GM18507 (cell line): ENCODE measurements at regions not wholly inside any gene's neighbourhood (a gene's known extent, or its start where the extent isn't known, plus 50 kb on each side); places are given as distances from the start of the nearest gene placed in this dataset.
"Not testable (repeated sequence)": the region's sequence is repeated elsewhere in the genome, so short reads cannot be mapped to it uniquely, and the experiment has no call there.

Experiments used
- DNase-seq: peaks from one replicate; pipeline ENCODE4 v3.0.0; 2011; ENCODE audit warnings: low read depth; ENCODE audit not compliant: insufficient read length; ENCODE audit errors: extremely low spot score
- FAIRE-seq: peaks from 2 replicates; lab custom pipeline; 2011; peaks lifted over from hg19 to GRCh38; lab: Jason Lieb, UNC

DNA sequence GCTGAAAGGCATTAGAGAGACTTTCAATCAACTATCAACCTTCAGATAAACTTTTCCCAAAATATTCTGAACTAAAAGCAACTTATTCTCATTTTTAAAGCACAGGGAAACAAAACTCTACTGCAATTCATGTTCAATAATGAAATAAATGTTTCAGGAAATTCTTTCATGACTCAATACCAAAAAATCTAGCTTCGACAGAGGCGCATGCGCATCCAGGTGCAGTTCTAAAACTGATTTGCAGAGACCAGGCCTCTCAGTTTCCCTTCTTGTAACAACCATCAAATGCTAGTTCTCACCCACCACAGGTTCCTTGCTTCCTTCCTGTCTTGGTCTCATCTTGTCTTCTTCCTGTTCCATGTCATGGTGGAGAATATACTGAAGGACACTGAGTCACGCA lies 55.3 kb upstream of the NRBF2 start:
- DNase-seq: no peak
- no peak for FAIRE-seq

DNA sequence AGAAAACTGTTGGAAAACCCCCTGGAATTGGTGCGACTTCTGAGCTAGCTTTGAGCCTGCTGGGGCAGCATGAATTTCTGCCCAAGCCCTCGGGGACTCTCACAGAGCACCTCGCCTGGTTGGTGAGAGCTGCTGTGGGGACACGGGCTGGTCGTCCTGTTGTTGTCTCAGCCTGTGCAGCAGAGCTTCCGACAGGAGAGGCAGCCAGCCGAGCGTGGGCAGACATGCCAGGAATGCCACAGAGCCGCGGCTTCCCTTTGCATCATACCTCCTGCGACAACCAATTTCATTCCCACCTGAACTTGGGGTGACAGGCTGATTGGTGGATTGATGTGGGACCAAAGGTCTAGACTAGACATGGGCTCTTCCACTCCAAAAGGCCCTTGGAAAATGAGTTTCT lies 60.2 kb upstream of the NRBF2 start:
- no peak for DNase-seq
- no peak for FAIRE-seq

DNA sequence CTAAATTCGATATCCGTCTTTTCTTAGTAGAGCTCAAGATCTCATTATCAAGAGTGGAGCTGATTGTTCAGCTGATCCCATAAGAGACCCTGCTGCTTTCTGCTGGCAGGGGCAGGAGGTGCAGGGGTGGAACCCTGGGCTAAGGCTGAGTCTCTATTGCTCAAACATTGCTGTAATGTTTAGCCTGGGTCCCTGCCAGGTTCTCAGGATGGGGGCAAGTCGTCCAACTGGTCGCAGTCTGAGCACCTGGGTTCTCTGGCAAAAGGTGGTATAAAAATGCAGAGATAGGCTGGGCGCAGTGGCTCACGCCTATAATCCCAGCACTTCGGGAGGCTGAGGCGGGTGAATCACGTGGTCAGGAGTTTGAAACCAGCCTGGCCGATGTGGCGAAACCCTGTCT lies 62.0 kb upstream of the NRBF2 start:
- FAIRE-seq (no peak), DNase-seq (no peak)

DNA sequence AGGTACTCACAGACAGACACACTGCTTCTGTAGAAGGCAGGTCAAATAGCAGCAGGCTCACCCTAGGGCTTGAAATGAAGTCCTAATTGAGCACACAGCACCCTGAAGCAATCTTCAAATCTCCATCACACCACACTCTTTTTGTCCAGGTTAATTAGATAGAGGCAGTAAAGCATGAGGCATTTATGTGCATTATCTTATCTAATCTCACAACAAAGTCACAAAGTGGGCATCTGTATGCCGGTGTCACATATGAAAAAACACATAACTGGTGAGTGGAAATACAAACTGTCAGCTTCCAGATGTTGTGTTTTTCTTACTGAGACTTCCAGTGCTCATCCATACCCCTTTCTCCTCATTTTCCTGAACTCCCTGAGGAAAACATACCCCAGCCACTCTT lies 63.8 kb upstream of the NRBF2 start:
- FAIRE-seq (no peak), DNase-seq (no peak)

DNA sequence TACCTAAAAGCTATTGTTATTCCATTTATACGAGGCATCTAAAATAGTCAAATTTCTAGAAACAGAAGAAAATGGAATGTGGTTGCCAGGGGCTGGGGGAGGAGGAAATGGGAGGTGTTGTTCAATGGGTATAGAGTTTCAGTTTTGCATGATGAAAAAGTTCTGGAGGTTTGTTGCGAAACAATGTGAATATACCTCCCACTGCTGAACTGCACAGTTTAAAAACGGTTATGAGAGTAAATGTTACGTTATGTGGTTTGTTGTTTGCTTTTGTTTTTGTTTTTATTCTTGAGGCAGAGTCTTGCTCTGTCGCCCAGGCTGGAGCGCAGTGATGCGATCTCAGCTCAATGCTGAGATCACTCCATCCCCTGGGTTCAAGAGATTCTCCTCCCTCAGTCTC lies 64.9 kb upstream of the NRBF2 start:
- no peak for DNase-seq
- FAIRE-seq: peak; percentile 63

DNA sequence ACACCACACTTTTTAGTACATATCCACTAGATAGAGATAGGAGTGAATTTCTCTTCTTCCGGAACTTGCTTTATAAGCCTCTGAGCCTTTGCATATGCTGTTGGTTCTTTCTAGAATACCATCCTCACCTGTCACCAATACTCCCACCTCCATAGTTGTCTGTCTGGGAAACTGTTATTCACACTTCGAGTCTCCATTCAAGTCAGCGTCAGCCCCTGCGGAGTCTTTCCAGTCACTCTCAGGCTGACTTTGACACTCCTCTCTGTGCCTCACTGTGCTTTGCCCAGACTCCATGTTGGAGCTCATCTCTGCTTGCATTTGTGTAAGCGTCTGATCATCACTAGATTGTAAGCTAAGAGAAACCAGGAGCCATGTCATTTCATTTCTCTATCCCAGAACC lies 66.5 kb upstream of the NRBF2 start:
- DNase-seq (no peak), FAIRE-seq (no peak)

DNA sequence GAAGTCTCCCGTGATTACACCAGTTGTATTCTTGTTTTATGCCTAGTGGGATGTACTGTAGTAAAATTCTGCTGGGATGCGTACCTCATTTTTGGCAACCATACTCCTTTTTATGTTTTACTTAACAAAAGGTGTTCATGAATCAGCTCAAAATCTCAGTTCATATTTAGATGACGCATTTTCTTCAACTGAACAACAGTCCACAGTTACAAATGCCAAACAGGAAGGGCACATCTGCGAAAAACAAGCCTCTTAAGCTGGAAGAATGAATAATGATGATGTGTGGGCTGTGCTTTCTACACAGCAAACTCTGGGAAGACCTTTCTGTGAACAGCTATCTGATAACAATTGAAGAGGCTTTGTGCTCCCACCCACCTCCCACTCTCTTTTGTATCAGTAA lies 68.4 kb upstream of the NRBF2 start:
- FAIRE-seq (no peak), DNase-seq (no peak)

DNA sequence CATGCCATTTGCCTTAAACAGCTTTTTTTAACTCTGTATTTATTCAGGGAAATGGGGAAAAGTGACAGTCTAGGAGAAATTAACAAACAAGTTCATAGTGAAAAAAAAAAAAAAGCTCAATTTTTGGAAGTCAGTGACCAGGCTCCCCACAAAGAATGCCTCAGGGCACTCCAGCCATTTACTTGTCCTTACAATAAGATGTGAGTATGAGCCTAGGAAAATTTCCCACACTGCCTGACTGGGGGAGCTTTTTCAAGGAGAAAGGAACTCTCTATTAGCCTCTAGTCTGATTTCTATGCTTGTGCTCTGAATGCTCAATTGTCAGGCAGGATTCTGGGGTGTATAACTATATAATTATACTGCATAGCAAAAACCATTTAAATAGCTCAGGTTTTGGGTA lies 74.9 kb upstream of the NRBF2 start:
- DNase-seq (no peak), FAIRE-seq (no peak)

DNA sequence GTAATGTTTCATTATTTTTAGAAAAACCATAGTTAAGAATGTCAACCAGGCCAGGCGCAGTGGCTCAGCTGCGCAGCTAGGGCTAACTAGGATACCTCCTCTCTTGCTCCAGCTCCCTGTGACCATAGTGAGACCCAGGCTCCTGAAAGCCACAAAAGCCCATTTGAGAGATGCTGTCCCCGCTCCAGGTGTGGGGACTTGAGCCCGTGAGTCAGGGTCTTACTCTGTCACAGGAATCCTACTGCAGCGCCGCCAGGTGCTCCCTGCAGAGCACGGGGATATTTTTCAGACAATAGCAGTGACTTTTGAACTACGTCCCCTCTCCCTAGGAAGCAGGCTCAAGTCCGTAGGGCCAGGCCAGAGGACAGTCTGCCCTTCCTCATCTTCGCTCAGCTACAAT lies 75.6 kb upstream of the NRBF2 start:
- FAIRE-seq: no peak
- no peak for DNase-seq

DNA sequence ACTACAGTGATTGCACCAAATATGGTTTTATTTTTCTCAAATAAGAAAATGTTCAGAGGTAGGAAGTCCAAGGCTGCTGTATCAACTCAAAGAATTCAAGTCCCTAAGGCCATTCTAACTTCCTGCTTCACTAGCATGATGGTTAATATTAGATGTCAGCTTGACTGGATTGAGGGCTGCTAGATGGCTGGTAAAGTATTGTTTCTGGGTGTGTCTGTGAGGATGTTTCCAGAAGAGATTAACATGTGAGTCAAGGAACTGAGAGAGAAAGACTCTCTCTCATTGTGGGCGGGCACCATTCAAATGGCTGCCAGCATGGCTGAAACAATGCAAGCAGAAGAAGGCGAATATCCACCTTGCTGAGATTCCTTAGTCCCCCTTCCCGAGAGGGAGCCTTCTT lies 77.4 kb upstream of the NRBF2 start:
- FAIRE-seq: no peak
- DNase-seq: no peak

DNA sequence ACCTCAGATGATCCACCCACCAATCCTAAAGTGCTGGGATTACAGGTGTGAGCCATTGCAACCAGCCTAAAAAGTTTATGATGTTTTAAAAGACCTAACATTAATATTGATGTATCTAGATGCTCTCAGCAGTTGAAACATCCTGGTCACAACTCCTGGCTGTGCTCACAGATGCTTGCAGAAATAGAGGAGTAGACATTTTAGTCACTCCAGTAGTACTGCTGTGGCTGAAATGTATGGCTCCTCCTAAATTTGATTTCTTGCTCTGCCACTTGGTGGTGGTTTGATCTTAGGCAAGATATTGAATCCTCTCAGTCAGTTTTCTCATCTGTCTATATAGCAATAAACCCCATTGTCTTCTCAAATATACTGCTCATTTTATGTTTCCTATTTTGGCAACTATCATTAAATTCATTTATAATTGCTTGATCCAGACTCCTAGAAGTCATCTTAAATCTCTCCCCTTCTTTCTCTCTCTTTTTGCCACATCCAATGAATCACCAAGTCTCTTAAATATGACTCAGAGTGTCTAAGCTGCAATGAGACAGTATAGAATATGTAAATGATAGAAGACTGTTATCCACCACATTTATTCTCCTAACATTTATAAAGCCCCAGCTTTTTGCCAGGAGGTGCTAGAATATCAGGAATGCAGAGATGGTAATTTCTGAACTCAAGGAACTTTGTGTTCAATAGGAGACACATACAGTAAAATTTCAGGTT lies 78.1 kb upstream of the NRBF2 start:
- DNase-seq: no peak
- FAIRE-seq: no peak

DNA sequence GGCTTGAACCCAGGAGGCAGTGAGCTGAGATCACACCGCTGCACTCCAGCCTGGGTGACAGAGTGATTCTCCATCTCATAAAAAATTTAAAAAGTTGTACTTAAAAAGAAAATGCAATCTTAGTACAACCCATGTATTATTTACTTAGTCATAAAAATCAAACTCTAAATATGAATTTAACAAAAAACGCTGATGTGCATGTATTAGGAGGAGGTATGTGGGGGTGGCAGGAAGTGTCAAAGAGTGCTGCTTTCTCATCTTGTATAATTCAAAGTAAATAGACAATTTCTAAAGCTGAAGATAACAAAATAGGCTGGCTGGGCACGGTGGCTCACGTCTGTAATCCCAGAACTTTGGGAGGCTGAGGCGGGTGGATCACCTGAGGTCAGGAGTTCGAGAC lies 81.0 kb upstream of the NRBF2 start:
- no peak for FAIRE-seq
- DNase-seq: no peak

DNA sequence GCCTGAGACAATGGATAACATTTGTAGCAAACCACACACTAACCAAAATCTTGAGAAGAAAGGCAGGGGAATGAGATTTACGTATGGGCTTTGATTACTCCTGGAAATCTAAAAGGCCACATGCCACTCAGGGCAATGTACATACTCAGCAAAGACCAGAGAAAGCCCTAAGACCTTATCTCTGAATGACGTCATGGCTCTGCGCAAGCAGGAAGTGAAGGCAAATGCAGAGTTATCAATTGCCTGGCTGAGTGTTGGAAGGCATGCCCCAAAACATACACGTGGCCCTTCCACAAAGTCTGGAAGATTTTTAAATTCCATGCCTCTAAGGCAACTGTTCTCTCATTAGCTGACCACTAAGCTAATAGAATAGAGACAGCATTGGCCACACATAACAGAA lies 90.9 kb upstream of the NRBF2 start:
- FAIRE-seq: no peak
- no peak for DNase-seq

DNA sequence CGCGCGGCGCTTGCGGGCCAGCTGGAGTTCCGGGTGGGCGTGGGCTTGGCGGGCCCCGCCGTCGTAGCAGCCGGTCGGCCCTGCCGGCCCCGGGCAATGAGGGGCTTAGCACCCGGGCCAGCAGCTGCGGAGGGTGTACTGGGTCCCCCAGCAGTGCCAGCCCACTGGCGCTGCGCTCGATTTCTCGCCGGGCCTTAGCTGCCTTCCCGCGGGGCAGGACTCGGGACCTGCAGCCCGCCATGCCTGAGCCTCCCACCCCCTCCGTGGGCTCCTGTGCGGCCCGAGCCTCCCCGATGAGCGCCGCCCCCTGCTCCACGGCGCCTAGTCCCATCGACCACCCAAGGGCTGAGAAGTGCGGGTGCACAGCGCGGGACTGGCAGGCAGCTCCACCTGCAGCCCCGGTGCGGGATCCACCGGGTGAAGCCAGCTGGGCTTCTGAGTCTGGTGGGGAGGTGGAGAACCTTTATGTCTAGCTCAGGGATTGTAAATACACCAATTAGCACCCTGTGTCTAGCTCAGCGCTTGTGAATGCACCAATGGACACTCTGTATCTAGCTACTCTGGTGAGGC lies 99.4 kb upstream of the NRBF2 start:
- FAIRE-seq, DNase-seq: not testable (repeated sequence)

DNA sequence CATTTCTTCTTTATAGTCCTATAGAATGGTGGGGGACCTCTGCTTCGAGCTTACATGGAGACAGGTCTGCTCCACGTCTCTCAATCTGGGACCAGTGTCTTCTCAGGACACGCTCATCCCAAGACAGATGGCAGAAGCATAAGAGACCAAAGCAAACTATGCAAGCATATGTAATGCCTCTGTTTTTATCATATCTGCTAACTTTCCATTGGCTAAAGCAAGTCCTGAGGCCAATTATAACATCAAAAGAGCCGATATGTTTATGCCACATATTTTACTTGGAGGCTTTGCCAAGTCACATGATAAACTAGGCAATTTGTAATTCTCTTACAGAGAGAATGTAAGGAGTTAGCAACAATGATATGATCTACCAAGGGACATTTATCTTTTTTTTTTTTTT lies 102.6 kb upstream of the NRBF2 start:
- DNase-seq (no peak), FAIRE-seq (no peak)

DNA sequence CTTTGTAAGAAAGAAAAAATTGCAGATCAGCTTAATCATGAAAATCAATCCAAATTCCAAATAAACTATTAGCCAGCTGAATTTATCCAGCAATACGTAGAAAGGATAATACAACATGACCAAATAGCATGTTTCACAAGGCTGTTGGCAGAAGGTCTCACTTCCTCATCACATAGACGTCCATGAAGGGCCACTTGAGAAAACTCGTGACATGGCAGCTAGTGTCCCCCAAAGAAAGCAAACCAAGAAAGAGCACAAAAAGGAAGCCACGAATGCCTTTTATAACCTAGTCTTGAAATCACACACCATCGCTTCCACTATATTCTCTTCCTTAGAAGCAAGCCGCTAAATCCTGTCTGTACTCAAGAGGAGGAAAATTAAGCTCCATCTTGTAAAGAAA lies 105.6 kb upstream of the NRBF2 start:
- no peak for FAIRE-seq
- no peak for DNase-seq

DNA sequence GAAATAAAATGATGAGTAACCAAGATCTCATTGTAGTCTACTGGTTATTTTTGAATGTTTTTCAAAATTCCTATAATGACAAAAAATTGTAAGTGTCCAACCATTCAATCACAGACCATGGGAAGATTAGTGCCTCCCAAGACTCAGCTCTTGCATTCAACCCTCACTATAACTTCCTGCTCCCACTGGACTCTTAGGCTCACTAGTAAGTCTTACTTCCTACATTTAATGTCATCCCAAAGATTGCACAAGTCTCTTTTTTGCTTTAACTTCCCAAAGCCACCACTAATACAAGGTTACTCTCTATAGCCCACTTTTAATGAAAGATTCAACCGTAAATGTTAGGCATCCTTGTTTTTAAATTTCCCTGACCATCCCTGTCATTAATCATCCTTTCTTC lies 111.9 kb upstream of the NRBF2 start:
- no peak for DNase-seq
- FAIRE-seq: no peak

DNA sequence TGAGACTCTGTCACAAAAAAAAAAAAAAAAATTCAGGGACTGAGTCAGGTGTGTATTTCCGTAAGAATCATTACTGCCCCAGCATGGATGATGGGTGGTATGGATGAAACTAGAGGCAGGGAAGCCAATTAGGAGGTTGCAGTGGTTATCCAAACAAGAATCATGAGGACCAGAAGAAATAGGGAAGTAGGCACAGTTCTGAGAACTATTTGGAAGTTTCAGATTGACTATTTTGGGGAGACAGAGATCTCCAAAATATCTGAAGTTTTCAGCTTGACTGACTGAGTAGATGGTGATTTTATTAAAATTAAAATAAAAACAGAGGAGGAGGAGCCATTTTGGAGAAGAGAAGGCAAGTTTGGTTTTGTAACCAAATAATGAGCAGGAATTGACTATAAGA lies 119.4 kb upstream of the NRBF2 start:
- FAIRE-seq (no peak), DNase-seq (no peak)

DNA sequence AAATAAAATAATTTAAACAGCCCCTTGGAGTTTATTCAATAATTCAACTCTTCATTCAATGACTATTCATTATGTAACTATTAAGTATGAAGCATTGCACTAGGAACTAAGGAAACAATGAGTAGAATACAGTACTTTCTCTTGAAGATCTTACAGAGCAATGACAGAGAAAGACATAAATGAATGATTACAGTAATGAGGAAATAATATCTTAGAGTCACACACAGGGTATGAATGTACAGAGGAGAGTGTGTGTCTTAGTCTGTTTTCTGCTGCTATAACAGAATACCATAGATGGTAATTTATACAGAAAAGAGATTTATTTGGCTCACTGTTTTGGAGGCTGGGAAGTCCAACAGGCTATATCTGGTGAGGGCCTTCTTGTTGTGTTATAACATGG lies 120.5 kb upstream of the NRBF2 start:
- no peak for DNase-seq
- no peak for FAIRE-seq

DNA sequence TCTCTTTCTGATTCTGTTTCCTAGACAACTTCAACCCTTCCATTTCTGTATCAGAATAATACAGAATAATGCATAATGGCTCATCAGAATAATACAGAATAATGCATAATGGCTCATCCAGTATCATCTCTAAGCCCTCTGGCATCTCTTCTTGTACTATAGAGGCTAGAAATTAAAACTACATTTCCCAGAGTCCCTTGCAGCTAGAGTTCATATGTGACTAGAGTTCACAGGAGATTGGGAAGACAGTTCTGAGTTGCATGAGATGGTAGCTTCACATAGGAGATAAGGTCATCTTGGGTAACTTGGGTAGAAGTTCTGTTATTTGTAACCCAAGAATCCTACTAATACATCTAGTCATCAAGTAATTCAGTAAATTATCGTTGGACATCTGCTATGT lies 122.9 kb upstream of the NRBF2 start:
- DNase-seq (no peak), FAIRE-seq (no peak)

DNA sequence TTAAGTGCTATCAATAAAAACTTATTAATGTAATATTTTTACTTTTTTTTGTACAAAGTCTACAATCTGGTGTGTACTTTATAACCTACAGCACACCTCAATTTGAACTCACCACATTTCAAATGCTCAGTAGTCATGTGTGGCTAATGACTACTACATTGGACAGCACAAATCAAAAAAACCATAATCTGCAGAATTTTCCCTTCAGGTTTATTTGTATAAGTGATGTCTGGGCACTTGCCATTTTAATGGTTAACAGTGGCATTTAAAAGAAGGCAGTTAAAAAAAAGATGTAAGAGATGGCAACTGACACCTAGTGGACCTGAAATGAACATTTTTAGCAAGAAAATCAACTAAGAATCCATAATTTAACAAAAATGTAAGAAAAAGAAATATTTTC lies 124.6 kb upstream of the NRBF2 start:
- no peak for DNase-seq
- no peak for FAIRE-seq

DNA sequence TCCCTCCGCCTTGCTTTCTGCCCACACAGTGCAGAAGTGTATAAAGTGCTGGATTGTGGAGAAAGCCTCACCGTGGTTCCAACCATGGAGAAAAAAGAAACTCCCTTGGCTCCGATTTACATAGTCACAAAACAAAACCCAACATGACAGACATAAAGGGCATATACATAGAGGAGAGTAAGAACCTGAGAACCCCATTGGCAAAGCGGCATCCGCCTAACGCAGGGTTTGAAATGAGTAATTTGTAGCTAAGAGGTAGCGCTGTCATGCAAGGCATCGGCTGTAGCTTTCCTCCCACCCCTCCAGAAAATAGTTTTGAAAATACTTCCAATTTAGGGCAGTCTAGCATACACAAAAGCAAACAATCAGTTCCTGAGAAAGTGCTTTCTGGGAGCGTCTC lies 126.0 kb upstream of the NRBF2 start:
- no peak for FAIRE-seq
- no peak for DNase-seq
